COR-L47 (cell line): ENCODE measurements at regions not wholly inside any gene's neighbourhood (a gene's known extent, or its start where the extent isn't known, plus 50 kb on each side); places are given as distances from the start of the nearest gene placed in this dataset.

Source experiments
- DNase-seq: peaks from one replicate; lab custom pipeline; 2025; lab: John Stamatoyannopoulos, UW

DNA sequence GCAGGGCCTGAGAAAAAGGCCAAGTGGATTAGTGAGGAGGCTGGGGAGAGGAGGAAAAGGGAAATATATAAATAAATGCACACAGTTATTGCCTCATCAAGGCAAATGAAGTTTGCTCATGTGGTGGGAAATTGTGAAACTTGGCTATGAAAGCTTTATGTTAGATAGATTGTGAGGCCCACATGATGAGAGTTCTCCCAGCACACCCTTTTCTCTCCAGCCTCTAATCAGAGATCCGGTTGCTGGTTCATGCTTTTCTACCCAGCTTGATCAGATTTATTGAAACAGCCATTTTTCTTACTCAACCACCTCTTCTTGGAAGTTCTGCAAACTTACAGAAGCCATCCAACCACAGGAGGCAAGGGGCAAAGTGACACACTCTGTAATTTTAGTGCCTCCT is 125.8 kb upstream of the KLF4 start:
- DNase-seq: no peak

DNA sequence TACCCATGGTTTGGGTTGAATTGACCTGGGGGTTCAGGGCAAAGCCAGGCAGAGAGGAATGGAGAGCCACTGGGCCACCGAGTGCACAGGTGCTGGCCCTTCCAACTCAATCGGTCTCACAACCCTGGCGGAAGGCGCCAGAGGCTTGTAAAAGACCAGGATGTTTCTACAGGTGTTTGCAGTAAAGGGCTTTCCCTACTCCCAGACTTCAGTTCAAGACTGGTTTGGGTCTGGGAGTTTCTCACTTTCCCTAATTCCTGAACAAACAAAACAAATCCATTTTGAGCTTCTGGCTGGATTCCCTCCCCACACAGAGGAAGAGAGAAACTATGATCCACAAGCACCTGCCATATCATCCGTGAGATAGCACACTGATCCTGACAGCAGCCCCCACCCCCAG is 125.2 kb upstream of the KLF4 start:
- DNase-seq: no peak

DNA sequence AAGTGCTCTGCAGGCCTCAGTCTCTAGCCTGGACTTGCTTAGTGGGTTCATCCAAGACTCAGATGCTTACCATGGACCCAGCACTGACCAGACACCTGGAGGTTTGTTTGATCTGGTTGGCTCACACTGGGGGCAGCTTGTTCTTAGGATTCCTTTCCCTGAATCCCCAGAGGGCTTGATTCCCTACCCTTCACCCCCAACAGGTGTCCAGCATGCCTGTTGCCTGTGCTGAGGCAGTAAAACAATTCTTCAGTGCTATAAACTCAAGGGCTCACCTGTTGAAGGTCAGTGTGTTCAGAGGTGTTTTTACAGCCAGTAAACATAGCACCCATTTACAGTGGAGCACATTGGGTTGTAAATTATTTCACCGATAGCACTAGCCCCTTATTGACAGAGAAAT is 123.8 kb upstream of the KLF4 start:
- no peak for DNase-seq

DNA sequence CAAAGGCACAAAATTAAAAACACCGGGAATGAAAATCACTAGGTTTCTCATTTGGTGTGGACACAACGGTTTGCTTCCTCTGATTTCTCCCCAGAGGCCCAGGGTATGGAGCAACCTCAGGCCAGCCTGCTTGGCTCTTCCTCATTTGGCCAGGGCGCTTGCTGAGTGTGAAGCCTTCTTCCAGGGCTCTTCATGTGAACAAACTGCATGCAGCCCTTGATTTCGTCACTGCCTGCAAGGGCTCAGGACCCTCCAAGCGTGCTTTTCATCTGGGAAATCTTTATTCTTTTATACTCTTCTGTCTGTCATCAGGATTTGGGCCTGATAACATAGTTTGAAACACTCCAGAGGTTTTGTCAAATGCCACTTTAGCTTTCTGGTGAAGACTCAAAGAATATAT is 122.6 kb upstream of the KLF4 start:
- DNase-seq: no peak

DNA sequence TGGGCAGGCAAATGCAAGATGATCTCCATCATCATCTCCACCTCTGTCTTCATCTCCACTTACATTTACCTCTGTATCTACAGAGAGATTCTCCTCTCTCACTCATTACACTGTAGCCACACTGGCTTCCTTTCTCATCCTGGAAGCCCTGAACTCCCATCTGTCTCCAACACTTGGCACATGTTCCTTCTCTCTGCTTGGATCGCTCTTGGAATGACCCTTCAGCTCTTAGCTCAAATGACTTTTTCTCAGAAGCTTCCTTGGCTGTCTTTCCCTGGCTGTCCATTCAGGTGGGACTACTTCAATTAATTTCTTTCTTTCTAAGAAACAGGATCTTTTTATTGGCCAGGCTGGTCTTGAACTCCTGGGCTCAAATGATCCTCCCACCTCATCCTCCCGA is 120.0 kb upstream of the KLF4 start:
- DNase-seq: no peak

DNA sequence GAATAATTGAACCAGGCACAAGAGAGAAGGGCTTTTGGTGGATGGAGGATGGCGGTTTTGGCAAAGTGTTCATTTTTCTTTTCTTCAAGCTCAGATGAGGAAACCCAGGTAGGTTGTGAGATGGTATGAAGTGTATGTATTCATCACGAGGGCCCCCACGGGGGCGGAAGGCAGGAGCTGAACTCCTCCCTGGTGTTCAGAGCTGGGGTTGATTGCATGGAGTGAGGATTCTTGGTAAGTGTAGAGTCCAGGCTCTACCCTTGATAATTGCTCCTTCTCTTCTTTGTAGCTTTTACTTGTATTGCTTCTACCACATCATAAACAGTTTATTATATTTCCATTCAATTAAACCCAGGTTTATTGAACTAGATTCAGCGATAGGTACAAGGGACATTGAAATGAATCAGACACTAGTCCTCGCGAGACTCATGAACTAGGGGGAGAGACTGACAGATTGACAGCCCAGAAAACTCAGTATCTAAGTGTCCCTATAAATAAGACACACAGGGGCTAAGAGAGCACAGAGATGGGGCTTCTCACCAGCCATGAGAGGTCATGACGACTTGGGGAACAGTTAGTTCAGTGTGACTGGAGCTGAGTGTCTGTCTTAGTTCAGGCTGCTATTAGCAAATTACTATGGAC is 116.7 kb upstream of the KLF4 start:
- DNase-seq: no peak

DNA sequence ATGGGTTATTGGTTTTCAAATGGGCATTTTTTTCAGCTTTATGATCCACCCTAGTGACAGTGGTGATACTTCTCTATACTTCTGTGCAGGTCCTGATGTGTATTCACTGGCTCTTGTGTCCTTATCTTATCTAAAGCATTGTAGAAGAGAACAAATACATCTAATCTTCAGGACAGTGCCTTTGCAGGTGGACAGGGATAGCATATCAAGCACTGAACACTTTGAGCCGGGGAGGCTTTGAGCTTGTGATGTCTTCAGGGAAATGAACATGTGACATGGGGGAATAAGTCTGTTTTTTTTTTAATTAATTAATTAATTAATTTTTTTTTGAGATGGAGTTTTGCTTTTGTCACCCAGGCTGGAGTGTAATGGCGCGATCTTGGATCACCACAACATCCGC is 115.5 kb upstream of the KLF4 start:
- DNase-seq: no peak

DNA sequence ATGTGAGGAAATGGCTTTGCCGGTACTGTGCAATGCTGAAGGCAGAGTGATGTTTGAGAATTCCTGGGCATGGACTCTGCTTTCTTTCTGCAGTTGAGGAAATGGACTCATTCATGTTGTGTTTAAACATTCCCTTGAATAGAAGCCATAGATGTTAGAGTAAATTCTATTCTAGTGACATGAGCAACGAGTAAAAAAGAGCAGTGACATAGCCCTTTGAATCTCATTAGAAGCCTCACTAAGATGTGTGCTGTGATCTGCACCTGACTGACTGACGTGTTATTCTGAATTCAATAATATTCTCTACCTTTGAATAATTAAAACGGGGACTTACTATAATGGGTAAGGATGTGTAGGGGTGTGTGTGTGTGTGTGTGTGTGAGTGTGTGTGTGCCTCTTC is 113.7 kb upstream of the KLF4 start:
- DNase-seq: no peak

DNA sequence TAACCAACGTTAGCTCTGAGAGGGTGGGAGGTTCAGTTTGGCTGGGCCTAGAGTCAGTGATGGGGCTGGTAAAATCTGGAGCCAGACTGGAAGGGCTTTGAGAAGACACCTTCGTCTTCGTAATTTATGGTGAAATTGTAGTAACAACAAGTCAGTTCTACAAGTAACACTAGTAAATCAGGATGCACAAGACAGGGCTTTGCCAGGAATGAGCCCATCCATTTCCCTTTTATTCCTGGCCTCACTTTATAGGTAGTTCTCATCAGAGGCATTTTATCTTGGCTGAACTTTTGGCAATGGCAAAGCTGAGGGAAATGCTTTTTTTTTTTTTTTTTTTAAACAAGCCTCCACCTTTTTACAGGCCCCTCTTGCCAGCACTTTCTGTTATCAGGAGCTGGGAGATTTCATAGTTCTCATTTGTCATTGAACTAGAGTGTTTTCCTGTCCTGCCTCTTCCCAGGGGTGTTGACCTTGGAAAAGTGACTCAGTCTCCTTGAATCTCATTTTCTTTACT is 110.5 kb upstream of the KLF4 start:
- DNase-seq: no peak

DNA sequence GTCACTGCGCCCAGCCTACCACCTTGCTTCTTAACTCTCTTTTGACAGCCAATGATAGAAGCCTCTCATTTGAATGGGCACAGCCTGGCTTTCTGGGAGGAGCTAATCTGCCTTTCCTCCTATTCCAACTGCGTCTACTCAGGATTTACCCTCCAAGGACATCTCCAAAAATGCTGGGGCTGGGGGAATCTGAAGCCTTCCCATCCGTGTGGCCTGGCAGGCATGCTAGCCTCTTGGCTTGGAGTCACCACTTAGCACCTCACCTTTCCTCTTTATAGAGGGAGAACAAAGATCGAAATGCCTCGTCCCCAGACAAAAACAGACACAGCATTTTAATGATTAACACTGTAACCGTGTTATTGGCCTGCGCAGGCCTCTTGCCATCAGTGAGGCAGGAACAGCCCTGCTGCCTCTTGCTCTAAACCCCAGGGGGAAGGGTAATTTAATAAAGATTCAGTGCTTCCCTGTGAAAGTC is 108.2 kb upstream of the KLF4 start:
- DNase-seq: no peak

DNA sequence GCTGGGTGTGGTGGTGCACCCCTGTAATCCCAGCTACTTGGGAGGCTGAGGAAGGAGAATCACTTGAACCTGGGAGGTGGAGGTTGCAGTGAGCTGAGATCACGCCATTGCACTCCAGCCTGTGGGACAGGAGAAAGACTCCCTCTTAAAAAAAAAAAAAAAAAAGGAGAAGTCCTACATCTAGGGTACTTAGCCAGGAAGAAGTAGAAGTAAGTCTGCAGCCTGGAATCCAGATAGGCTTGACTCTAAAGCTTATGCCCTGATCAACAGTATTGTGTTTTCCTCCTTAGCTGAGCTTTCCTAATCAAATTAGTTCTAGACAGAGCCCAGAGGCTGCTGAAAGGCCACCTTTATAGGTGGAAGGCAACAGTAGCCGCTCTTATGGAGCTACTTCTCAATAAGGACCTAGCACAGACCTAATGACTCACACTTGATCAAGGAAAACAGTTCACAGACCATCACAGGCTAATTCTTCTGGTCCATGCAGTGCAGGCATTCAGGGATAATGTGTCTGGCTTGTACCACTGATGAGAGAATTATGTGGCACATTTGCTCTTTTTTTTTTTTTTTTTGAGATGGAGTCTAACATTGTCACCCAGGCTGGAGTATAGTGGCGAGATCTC is 105.5 kb upstream of the KLF4 start:
- no peak for DNase-seq

DNA sequence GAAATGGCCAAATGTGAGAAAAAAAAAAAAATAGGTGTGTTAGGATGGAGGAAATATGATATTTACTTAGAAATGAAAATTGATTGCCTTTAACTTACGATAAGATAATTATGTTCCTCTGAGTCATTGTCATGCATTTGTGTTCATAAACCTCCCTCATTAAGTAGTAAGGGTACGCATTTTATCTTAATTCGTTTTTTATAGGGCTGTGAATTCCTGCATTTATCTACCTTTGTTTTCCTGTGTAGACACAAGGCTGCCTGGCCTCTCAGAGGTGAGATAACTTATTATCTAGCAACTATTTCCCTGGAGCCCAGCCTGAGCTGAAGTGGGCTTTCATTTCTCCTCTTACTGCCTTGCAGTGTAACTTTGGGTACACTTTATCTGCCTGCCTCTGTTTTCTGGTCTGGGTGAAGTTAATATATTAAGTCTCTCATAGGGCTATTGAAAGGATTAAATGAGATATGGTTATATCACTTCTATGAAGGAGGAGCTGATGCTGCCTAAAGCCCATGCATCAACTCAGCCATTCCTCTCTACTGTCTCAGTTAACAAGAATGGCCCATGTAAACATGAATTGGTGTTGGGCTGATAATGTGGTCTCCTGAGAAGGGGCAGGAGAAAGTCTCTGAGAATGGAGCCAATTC is 103.8 kb upstream of the KLF4 start:
- no peak for DNase-seq

DNA sequence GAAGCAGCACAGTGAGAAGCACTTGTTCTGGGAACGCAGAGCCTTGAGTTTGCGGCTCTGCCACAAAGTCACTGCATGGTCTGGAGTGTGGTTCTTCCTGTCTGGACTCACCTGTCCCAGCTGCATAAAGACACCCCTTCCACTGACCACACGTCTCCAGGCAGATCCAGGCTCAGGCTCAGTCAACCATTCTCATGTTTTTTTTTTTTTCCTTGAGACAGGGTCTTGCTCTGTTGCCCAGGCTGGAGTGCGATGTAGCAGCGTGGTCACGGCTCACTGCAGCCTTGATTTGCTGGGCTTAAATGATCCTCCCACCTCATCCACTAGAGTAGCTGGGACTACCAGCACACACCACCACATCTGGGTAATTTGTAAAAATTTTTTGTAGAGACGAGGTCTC is 102.9 kb upstream of the KLF4 start:
- no peak for DNase-seq

DNA sequence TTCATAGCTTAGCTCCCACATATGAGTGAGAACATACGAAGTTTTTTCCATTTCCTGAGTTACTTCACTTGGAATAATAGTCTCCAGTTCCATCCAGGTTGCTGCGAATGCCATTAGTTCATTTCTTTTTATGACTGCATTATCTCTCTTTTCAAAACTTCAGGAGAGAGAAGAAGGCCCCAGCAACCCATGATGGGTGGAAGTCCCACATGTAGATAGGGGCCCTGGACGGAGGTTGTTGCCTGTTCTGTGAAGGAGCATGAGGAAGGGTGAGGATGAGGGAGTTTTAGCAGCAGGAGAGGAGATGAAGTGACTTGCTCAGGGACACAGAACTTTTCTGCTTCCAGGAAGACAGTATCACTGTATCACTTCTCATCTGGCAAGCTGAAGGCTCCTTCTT is 102.2 kb upstream of the KLF4 start:
- DNase-seq: no peak

DNA sequence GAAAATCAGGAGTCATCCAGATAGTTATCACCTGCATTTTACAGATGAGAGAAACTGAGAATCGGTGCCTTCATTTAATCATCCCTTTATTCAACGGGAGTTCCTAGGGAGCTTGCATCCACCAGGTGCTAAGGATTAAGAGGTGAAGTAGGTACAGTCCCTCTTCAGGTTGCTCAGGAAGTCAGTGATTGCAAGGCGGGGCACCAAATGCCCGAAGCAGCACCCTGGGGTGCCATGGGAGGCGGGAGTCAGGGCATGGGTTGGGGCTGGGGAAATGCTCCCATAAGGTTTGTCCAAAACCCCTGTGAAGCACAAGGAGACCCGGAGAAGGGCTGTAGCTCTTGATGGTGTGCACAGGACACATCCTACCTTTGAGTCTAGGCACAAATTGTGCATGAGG is 98.8 kb upstream of the KLF4 start:
- DNase-seq: no peak

DNA sequence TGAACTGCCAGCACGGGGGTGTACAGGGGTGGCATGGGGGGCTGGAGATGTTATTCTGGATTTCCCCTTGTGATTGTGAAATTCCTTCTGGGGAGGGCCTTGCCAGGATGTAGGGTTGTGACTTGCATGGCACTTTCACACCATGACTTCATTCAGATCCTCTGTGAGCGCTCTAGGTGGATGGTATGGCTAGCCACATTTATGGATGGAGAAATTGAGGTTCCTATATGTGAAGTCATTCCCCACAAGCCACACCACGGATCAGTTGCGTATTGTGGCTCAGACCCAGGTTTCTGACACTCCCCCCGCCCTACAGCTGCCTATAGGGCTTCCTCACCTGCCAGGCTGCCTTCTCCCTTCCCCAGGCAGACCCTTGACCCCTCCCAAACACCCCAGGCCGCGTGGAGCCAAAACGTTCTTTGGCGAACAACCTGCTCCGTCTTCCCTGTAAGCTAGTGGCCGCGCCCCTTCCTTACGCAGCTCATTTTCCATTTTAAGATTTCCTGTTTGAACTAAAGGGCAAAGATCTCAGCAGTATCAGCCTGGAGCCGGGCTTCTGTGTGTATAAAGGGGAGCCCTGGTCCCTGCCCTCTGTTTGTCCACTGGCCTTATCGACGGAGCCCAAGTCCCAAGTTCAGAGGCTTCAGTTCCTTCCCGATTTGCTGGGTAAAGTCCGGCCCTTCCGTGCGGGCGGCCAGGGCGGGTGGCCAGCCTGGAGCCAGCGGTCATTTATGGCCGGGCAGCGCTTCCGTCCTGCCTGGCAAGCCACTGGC is 97.8 kb upstream of the KLF4 start:
- no peak for DNase-seq

DNA sequence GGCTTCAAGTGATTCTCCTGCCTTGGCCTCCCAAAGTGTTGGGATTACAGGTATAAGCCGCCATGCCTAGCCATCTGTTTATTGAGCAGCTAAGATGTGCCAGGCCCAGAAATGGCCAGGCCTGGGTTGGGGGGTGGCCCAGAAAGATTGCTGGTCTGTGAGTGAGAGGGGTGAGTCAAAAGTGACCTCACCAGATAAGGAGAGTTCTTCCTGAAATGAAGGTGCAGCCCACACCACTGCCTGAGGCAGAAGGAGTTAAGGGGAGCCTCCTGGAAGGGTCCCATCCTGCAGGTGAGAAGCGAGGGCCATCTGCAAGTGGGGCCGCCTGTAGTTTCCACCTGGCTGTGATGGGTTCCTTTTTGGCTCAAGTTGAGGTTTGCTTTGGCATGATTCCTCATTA is 96.9 kb upstream of the KLF4 start:
- peak; percentile 69 for DNase-seq

DNA sequence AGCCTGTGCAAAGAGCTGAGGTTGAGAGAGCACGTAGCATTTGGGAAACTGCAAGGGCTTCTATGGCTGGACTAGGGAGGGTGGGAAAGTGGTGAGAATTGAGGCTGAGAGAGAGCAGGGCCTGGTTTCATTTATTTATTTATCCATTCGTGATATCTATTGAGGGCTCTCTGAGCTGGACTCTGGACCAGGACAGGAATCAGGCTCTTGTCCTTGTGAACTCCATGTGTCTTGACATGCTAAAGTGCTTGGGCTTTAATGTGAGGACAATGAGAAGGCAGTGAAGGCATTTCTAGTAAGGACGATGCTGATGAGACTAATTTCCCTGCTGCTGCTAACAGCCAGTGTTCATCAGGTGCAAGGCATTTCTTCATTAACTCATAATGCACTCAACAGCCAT is 95.9 kb upstream of the KLF4 start:
- no peak for DNase-seq

DNA sequence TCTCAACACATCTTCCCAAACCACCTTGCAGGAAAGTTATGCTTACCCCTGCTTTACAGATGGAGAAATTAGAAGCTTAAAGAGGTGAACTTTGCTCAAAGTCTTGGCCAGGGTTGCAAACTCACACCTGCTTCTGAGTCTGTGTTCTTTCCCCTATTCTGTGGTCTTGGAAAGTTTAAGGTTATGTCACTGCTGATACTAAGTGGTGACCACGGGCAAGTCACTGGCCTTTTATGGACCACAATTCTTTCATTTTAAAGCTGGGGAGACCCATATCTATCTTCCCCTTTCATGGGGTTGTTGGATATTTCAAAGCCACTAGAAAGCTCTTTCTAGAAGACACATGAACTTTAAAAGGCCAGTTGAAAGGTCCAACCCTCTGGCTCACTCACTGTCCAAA is 95.4 kb upstream of the KLF4 start:
- DNase-seq: no peak

DNA sequence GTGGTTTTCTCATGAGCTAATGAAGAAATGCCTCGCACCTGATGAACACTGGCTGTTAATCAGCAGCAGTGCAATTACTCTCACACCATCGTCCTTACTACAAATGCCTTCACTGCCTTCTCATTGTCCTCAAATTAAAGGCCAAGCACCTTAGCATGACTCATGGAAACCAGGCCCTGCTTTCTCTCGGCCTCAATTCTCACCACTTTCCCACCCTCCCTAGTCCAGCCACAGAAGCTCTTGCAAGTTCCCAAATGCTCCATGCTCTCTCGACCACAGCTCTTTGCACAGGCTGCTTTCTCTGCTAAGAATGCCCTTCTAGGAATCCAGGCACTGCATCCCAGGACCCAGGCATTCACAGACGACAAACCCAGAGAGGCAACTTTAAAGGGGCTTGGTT is 94.6 kb upstream of the KLF4 start:
- no peak for DNase-seq

DNA sequence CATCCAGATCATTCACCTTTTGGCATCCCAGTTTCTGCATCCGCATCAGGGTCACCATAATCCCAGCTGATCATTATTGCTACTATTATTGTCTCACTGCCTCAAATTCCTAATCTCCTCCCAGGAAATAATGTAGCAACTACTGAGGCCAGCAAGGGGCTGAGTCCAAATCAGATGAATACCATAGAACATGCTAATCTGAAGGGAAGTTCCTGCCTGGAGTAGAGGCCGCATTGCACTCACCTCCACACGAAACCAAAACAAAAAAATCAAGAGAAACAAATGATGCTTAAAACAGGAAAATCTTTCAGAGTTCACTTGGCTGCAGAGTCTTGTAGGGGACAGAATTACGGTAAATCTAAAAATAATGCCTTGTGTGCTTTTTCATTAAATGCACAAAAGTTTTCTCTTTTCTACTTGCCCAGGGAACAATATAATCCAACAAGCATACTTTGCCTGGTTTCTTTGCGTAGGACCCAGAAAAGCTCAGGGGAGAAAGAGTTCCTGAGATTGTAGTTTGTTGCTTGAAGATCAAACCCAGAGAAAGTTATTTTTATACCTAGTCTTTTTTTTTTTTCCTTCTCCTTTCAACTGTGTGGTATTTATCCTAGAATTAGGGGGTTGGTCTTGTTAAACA is 87.7 kb upstream of the KLF4 start:
- no peak for DNase-seq

DNA sequence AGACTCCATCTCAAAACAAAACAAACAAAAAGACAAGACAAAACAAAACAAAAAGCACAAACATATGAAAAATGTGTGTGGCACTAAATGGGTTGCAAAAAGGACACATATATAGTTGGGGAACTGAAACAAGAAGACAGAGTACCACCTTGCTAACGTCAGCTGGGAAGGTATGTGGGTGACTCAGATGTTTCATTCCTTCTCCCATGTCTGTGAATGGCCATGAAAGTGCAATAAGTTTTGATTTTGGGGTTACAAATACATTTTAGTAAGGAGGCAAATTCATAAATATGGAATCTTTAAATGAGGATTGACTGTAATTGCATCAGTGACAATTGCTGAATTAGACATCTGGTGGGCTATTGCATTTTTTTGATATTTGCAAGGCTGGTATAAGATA is 81.6 kb upstream of the KLF4 start:
- no peak for DNase-seq
